Calu3 (cell line): ENCODE measurements at regions not wholly inside any gene's neighbourhood (a gene's known extent, or its start where the extent isn't known, plus 50 kb on each side); places are given as distances from the start of the nearest gene placed in this dataset.

Source experiments
- BruUV-seq: library from RNA; stranded (reverse); fragments of 400-500 nt; replicated peaks from 2 replicates; lab custom pipeline; 2021; lab: Mats Ljungman, UMichigan
- CTCF ChIA-PET: fragments of 300-600 bp; sonication (Branson Sonifier 250); formaldehyde crosslinking; loops from one replicate; lab custom pipeline; 2022; ENCODE audit warnings: antibody characterized with exemption; lab: Charles Lee
- DNase-seq: peaks from one replicate; pipeline ENCODE4 v3.0.0; 2022
- H3K27ac Mint-ChIP-seq: one replicate; pipeline ENCODE4 v1.8.0; 2022; ENCODE audit warnings: mixed read lengths; ENCODE audit not compliant: unreplicated experiment
- H3K27me3 Mint-ChIP-seq: one replicate; pipeline ENCODE4 v1.8.0; 2022; ENCODE audit warnings: mixed read lengths; ENCODE audit not compliant: unreplicated experiment
- H3K36me3 Mint-ChIP-seq: one replicate; pipeline ENCODE4 v1.8.0; 2022; ENCODE audit warnings: mild to moderate bottlenecking, moderate library complexity, mixed read lengths; ENCODE audit not compliant: insufficient read depth, unreplicated experiment
- H3K4me1 Mint-ChIP-seq: one replicate; pipeline ENCODE4 v1.8.0; 2022; ENCODE audit warnings: mild to moderate bottlenecking, low read depth, mixed read lengths; ENCODE audit not compliant: unreplicated experiment
- H3K4me3 Mint-ChIP-seq: one replicate; pipeline ENCODE4 v1.8.0; 2022; ENCODE audit warnings: mild to moderate bottlenecking, low read depth, moderate library complexity, mixed read lengths; ENCODE audit not compliant: unreplicated experiment
- H3K9me3 Mint-ChIP-seq: one replicate; pipeline ENCODE4 v1.8.0; 2022; ENCODE audit warnings: low read depth, mixed read lengths; ENCODE audit not compliant: unreplicated experiment
- CTCF ChIP-seq: fragments of 200-600 bp; IDR thresholded peaks from one replicate; pipeline ENCODE4 v1.8.0; 2022; ENCODE audit warnings: antibody characterized with exemption; ENCODE audit not compliant: unreplicated experiment
- intact Hi-C: fragments of 100-400 bp; cut with micrococcal nuclease; formaldehyde crosslinking; loops from one replicate; pipeline ENCODE4 v1.10.0; 2022; ENCODE audit not compliant: unreplicated experiment

GRCh38 chr6:19157486-19157885 is 679.7 kb upstream of the ID4 start:
- Mint-ChIP-seq H3K9me3 (peaks cover 17% of the 10 kb centered on the region), H3K27me3 (no peaks in the 10 kb centered on the region), H3K4me1 (no peaks in the 10 kb centered on the region), H3K27ac (no peak overlapping the region), H3K4me3 (no peak overlapping the region), H3K36me3 (no peaks in the 10 kb centered on the region)
- intact Hi-C loops = no loop called here
- CTCF ChIA-PET = interaction anchor here (1.1 kb wide), 1 partner anchor 899 kb away, joined by 3 read pairs; no protein-coding TSS in a partner anchor
- no peak for DNase-seq
- BruUV-seq = no TSS peak
- TF ChIP-seq CTCF = no peak

DNA sequence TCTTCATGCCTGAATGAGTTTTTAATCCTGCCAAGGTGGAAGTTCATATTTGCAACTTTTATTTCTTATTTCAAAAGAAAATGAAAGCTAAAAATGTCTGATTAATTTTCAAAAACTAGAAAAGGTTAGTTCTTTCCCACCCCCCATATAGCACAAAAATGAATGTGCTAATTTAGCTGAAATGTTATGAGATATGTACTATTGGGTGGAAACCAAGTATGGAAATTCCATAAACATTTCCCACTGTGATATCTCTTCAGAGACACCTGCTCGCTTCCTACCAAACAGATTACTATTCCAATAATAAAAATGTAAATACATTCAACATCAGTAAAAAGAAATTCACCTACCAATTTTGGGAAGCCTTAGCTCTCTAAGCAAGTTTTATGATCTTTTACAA is 678.6 kb upstream of the ID4 start:
- TF ChIP-seq CTCF = no peak
- H3K36me3 Mint-ChIP-seq = no peaks in the 10 kb centered on the region
- no peak for DNase-seq
- no peaks in the 10 kb centered on the region for H3K27me3 Mint-ChIP-seq
- H3K4me3 Mint-ChIP-seq = no peak overlapping the region
- H3K4me1 Mint-ChIP-seq = no peaks in the 10 kb centered on the region
- no peak overlapping the region for H3K27ac Mint-ChIP-seq
- no TSS peak for BruUV-seq
- H3K9me3 Mint-ChIP-seq = peaks cover 17% of the 10 kb centered on the region
- intact Hi-C loops = no loop called here
- CTCF ChIA-PET = no interaction called here

DNA sequence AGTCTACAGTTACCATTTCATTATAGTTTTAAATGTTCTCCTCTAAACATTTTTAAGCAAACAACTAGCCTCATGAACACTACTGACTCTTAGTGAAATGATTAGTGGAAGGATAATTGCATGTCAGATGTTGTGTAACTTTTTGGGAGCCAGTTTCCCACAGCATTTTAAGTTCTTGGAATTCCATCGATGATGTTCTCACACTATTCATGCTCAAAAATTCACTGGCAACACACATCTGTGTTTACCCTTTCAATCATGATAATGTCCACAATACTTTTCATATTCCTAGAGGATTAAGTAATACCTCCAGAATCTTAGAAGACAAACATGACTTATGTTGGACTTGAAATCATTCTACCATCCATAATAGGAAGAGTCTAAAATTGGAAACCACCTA is 678.1 kb upstream of the ID4 start:
- BruUV-seq = no TSS peak
- no peak overlapping the region for H3K4me3 Mint-ChIP-seq
- intact Hi-C loops = no loop called here
- H3K4me1 Mint-ChIP-seq = no peaks in the 10 kb centered on the region
- no peaks in the 10 kb centered on the region for H3K27me3 Mint-ChIP-seq
- peaks cover 17% of the 10 kb centered on the region for H3K9me3 Mint-ChIP-seq
- no peak for TF ChIP-seq CTCF
- H3K27ac Mint-ChIP-seq = no peak overlapping the region
- no peaks in the 10 kb centered on the region for H3K36me3 Mint-ChIP-seq
- CTCF ChIA-PET = no interaction called here
- DNase-seq = no peak

GRCh38 chr6:19159561-19159960 is 677.6 kb upstream of the ID4 start:
- no peak overlapping the region for H3K4me3 Mint-ChIP-seq
- CTCF ChIA-PET = no interaction called here
- no peak for DNase-seq
- H3K9me3 Mint-ChIP-seq = peaks cover 17% of the 10 kb centered on the region
- no peak overlapping the region for H3K27ac Mint-ChIP-seq
- no peaks in the 10 kb centered on the region for H3K27me3 Mint-ChIP-seq
- no peak for TF ChIP-seq CTCF
- no peaks in the 10 kb centered on the region for H3K4me1 Mint-ChIP-seq
- intact Hi-C loops = no loop called here
- H3K36me3 Mint-ChIP-seq = no peaks in the 10 kb centered on the region
- BruUV-seq = no TSS peak
